OCI-LY3 (cell line): ENCODE measurements at regions not wholly inside any gene's neighbourhood (a gene's known extent, or its start where the extent isn't known, plus 50 kb on each side); places are given as distances from the start of the nearest gene placed in this dataset.

Experiments
- EZH2phosphoT487 ChIP-seq: fragments of 200-600 bp; shearing (Covaris generic); IDR thresholded peaks from 2 replicates; pipeline ENCODE4 v1.6.1; 2018; ENCODE audit warnings: antibody characterized with exemption, mixed run types, low read depth
- TF ChIP-seq, protein P1 (sequence below): fragments of 200-600, 300-600 bp; sonication (generic); IDR thresholded peaks from 2 replicates; pipeline ENCODE4 v1.5.1; 2014; ENCODE audit warnings: antibody characterized with exemption, low read length, low read depth

GRCh38 chr5:4725594-4725993, 414.5 kb upstream of the ADAMTS16 start:
- TF ChIP-seq, protein P1, sequence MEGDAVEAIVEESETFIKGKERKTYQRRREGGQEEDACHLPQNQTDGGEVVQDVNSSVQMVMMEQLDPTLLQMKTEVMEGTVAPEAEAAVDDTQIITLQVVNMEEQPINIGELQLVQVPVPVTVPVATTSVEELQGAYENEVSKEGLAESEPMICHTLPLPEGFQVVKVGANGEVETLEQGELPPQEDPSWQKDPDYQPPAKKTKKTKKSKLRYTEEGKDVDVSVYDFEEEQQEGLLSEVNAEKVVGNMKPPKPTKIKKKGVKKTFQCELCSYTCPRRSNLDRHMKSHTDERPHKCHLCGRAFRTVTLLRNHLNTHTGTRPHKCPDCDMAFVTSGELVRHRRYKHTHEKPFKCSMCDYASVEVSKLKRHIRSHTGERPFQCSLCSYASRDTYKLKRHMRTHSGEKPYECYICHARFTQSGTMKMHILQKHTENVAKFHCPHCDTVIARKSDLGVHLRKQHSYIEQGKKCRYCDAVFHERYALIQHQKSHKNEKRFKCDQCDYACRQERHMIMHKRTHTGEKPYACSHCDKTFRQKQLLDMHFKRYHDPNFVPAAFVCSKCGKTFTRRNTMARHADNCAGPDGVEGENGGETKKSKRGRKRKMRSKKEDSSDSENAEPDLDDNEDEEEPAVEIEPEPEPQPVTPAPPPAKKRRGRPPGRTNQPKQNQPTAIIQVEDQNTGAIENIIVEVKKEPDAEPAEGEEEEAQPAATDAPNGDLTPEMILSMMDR = no peak
- TF ChIP-seq EZH2phosphoT487 = no peak
